HG03520 (cell line): ENCODE measurements at regions not wholly inside any gene's neighbourhood (a gene's known extent, or its start where the extent isn't known, plus 50 kb on each side); places are given as distances from the start of the nearest gene placed in this dataset.

ENCODE experiments used
- ATAC-seq: cut with Tn5 transposase; IDR thresholded peaks from one replicate; pipeline ENCODE4 v1.9.1; 2021; ENCODE audit warnings: mild to moderate bottlenecking, moderate library complexity; ENCODE audit not compliant: unreplicated experiment

DNA sequence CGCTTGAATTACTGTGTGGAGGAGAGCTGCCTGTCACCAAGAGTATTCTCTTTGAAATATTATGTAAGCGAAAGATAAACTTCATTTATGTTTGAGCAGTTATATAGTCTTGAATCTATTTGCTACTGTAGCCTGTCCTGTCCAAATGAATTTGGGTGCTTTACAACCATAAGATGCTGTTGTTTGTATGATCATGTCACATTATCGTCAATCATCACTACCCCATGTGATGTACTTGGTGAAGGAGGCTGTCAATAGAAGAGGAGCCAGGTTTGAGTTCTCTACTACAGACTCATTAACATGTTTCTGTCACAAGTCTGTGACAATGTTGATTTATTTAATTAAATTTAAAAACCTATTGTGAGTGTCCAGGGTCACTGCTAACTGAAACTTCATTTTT, 403.3 kb upstream of the MEF2C start:
- no peak for ATAC-seq

DNA sequence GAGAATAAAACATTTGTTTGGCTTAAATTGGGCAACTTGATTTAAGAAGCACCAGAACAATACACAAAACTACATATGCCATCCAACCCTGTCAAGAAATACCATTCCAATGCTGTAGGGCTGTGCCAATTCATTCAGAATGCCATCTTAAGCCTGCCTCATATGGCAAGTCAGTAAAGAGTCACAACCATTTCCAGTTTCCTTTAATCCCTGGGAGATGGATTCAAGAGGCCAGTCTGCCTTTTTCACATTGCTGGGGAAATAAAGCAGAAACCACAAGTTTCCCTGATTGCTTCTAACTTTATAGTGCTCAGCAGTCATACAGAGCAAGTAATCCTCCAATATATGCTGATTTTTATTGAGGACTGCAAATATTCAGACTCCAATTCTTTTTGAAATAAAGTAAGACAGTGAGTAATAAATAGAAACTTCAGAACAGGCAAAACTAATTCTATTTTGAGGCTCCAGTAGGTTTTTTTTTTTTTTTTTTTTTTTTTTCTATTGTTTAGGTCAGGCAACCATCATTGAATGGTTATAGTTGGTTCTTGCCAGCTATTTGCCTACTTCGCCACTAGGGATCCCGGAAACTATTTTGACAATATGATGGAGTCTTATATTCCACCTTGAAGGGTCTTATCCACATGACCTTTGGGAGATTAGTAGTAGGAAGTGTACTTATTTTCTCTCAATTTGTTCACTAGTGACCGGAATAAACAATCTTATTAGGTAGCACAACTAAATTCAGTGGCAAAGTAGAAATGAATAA, 400.9 kb upstream of the MEF2C start:
- ATAC-seq, result no peak

- ATAC-seq, result no peak
Observed at GRCh38 chr5:89282554-89283510, 399.8 kb upstream of the MEF2C start.

DNA sequence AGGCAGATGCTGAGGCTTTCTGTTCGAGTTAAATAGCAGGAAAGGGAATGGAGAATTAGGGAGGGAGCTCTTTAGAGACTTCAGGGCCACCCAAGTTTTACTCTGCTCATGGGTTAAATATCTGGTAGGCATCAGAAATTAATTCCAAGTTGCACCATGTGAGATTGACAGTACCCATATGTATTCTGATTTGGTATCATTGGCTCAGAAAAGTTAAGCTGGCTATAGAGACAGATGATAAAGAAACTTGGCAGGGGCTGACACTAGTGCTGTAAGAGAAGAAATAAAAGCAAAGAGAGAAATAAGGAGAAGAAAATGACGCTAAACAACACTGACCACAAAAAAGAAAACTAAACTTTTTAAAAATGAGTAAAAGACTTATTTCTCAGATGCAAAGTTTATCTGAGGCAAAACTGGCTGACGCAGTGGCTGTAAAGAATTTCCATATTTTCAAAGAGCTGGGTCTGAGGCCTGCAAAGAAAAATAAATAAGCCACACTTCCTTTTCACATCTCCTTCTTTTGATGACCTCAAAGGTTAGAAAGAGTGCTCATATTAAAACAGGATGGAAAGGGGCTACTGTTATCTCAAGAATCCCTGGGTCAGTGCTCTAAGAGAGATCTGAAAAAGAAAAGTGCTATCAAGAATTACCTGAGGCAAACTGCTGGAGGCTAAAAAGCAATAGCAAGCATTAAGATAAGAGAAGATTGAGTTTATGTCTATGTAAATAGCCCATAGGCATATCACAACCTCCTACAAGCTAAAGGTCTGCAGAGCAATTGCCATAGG, 399.0 kb upstream of the MEF2C start:
- ATAC-seq, result no peak

DNA sequence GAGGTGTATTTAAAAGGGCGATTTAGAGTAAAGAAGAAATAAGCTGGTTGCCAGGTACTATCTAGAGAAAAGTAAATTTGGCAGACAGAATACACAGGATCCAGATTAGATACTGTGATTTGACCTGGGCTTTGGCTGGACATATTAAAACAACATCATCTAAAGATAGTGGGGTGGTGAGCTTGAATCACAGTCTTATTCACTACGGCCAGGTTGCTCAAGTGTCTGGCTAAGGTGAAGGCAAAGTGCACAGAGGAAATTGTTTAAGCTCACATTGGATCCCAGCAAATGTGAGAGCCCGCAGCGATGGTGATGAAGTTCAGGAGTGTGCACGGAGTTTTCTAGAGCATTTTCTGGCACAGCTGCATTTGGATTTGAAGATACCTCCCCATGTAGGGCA, 398.2 kb upstream of the MEF2C start:
- no peak for ATAC-seq

GRCh38 chr5:89280103-89281037, 397.4 kb upstream of the MEF2C start:
- no peak for ATAC-seq

DNA sequence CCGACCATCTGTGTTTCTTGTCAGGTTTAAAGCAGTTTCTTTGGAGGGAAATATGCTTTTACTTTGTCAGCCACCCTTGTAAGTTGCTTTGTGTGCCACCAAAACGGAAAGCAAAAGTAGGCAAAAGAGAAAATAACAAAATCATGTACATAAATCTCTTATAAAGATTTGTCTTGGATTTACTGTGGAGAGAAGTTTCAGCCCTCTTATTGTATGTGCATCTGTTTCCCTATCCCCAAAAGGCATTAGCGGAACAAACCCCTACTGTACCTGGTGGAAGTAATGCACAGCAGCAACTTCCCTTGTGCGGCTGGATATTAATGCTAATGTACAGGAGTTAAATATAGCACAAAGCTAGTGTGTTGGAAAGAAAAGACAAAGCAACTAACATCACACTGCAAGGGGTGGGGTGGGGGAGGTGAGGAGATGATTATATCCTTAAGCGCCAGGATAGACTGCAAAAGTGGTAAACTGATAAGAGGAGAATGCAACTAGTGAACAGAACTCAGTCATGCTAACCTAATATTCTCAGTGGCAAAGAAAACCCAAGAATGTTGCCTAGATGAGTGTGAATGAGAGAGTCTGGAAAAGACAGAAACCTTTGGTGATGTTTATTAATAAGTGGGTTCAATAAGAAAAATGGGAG, 396.5 kb upstream of the MEF2C start:
- no peak for ATAC-seq

- no peak for ATAC-seq
Observed at GRCh38 chr5:89277816-89278215, 394.8 kb upstream of the MEF2C start.

DNA sequence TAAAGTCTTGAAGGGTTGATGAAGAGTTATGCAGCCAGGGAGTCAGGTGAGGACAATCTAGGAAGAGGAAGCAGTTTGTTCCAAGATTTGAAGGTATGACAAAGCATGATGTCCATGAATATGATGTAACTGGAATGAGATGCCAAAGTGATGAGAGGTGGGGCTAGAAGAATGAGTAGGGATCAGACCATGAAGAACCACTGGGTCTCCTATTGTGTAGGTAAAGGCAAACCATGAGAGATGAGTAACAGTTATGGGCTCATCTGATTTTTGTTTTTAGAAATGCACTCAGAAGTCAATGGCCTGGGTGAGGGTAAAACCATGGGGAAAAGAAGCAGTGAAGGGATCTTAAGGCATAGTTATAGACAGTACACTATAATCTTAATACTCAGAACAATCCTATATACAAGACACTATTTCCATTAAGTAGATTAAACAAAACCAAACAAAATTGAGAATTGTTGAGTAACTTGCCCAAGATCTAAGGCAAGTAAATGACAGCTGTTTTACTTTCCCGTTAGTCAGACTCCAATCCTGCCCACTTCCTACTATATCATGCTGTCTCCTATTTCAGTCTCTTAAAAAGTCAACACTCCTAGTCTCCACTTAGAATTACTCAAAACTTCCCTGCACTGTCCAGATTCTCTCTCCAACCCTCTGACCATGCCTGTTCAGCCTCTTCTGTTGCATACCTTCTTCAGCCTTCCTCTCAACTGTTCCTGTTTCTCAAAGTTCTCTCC, 393.8 kb upstream of the MEF2C start:
- ATAC-seq, result no peak

DNA sequence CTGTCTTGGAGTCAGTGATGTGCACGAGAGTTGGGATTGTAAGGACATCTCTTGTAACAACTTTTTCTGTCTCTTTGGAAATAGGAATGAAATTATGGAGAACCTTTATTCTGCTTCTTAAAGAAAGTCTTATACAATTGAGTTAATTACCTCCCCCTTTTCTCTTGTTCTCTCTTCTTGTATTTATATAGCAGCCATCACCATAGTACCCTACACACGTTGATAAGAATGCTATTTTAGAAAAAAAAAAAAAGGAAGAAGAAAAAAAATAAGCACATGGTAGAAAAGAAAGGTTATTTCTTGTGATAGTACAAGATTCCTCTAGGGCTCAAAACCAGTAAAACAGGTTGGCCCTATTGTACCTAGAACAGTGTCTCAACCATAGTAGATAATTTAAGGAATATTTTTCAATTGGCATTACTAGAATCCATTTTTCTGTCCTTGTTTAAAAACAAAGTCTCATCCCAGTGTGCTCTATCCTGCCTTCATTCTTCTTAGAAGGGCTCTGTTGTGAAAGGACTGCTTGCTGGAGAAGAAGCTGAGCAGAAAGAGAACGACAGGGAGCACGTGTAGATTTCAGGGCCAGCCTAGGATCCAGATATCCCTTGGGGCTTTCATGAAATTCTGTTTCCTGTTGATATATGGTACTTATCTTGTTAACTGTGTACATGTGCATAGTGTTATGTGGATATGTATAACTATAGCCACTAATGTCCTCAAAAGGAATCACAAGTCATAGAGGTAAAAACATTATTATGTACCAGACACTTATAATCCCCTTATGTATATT, 392.3 kb upstream of the MEF2C start:
- ATAC-seq, result no peak

DNA sequence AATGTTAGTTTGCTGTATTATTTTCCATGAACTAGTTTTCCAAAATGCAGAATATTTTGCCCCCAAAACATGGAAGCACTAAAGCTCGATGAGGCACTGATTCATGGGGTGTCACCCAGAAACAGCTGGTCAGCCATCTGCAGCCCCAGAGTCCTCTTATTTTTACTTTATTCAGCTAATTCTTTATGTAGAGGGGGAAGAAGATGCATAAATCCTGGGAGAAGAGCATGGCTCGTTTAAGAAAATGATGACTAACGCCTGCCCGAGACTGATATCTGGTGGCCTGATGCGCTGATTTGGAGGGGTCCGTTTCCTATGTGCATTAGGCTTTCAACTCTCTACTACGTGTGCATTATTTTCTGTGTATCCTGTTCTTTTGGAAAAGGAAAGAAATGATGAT, 390.3 kb upstream of the MEF2C start:
- ATAC-seq, result no peak

DNA sequence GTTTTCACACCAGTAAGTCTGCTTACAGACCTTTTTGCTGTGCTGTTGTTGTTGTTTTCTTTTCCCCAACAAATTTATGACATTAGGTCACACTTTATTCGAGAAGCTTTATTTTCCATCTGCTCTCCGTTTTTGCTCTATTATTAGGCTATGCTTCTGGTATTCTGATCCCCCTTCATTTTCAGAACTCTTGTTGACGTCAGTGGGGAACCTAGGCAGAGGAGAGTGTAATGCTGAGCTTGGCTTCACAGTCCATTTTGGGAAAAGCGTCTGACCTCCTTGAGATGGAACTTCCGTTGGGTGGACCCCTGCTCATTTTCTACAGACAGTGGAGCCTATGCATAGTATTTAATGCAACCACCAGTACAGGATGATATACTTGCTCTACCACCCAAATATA, 387.9 kb upstream of the MEF2C start:
- no peak for ATAC-seq

GRCh38 chr5:89269721-89270120, 386.7 kb upstream of the MEF2C start:
- no peak for ATAC-seq

- ATAC-seq, result no peak
Observed at GRCh38 chr5:89268460-89268859, 385.5 kb upstream of the MEF2C start.

DNA sequence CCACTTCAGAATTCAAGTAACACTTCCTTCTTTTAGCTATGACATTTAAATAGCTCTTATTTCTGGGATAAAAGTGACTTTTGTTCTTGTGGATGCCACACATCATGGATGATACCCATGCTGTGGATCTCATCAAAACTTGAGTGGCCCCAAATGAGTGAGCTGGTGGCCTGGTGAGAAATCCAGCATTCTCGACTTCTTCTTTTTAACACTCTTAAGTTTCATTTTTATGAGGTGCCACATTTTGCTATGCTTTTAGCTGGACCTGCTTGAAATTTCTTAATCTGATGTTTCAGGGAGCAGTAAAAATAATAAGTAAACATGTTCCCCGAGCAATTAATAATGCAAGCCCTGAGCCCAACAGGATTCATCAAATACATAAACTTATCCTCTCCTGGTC, 384.8 kb upstream of the MEF2C start:
- no peak for ATAC-seq

- ATAC-seq, result no peak
Observed at GRCh38 chr5:89265511-89266179, 382.7 kb upstream of the MEF2C start.

GRCh38 chr5:89263846-89264245, 380.9 kb upstream of the MEF2C start:
- ATAC-seq, result no peak

DNA sequence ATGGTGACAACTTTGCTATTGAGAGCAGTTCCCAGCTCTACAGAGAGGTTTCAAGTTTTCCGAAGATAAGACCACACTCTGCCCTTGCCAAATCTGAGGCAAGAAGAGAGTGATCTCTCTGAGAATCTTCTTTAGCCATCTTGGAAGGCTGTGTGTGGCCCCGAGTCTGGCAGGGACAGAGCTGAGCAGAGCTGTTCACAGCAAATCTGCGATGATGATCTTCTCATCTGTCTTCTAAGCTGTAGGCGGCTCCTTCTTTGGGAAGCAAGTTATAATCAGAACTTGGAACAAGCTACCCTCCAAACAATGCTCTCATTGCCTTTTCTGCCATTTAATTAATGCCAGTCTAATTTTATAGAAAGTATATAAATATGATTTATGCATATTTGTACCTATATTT, 379.0 kb upstream of the MEF2C start:
- ATAC-seq, result no peak
